Caki2 (cell line): ENCODE measurements at regions not wholly inside any gene's neighbourhood (a gene's known extent, or its start where the extent isn't known, plus 50 kb on each side); places are given as distances from the start of the nearest gene placed in this dataset.
A peak's percentile ranks its signal among the peaks of the same experiment; 100 is the strongest.

Source experiments
- DNase-seq: peaks from one replicate; pipeline ENCODE4 v3.0.0-alpha.2; 2015; ENCODE audit warnings: low read depth
- in situ Hi-C: cut with HindIII; loops from 2 replicates; pipeline ENCODE4 v1.10.0; 2016; ENCODE audit warnings: low sequenced_read_pairs, low pct_unique_long_range_greater_than_20kb, mixed read lengths

GRCh38 chr5:74935752-74936091 lies 69.5 kb upstream of the FAM169A start:
- in situ Hi-C loops, result no loop called here
- DNase-seq, result no peak

- in situ Hi-C loops, result no loop called here
- peak; percentile 50 for DNase-seq
Observed at GRCh38 chr5:74934949-74935751, 69.0 kb upstream of the FAM169A start.

- in situ Hi-C loops, result no loop called here
Observed at GRCh38 chr5:74927336-74927735, 61.1 kb upstream of the FAM169A start.

GRCh38 chr5:74919487-74919886 lies 53.3 kb upstream of the FAM169A start:
- DNase-seq, result no peak
- in situ Hi-C loops, result no loop called here

More at GRCh38 chr5:74927336-74927735, 61.1 kb upstream of the FAM169A start:
- DNase-seq, result no peak

GRCh38 chr5:74919041-74919440 lies 52.9 kb upstream of the FAM169A start:
- in situ Hi-C loops, result no loop called here

GRCh38 chr5:74918232-74918669 lies 52.1 kb upstream of the FAM169A start:
- in situ Hi-C loops, result no loop called here
- DNase-seq, result no peak

More at GRCh38 chr5:74919041-74919440, 52.9 kb upstream of the FAM169A start:
- no peak for DNase-seq

- in situ Hi-C loops, result no loop called here
- DNase-seq, result peak; percentile 70
Observed at GRCh38 chr5:74916831-74917710, 50.9 kb upstream of the FAM169A start.
